MCF 10A (cell line): ENCODE measurements at regions not wholly inside any gene's neighbourhood (a gene's known extent, or its start where the extent isn't known, plus 50 kb on each side); places are given as distances from the start of the nearest gene placed in this dataset.

ENCODE experiments used
- BruUV-seq: library from RNA; stranded (reverse); fragments of 400-500 nt; replicated peaks from 2 replicates; lab custom pipeline; 2021; lab: Mats Ljungman, UMichigan
- CTCF ChIA-PET: fragments of 300-600 bp; sonication (Branson Sonifier 250); formaldehyde crosslinking; extraction: SDS; loops from one replicate; lab custom pipeline; 2021; ENCODE audit warnings: antibody characterized with exemption, inconsistent platforms; lab: Yijun Ruan, JAX
- POLR2A ChIA-PET: fragments of 300-600, 350-650 bp; sonication (Branson Sonifier 250); formaldehyde crosslinking; extraction: SDS; loops from one replicate; lab custom pipeline; 2020; ENCODE audit warnings: antibody characterized with exemption, inconsistent platforms; lab: Yijun Ruan, JAX
- DNase-seq: peaks from one replicate; pipeline ENCODE4 v3.0.0-alpha.2; 2018; ENCODE audit not compliant: unreplicated experiment
- H3K27ac Mint-ChIP-seq: one replicate; pipeline ENCODE4 v1.8.0; 2022; ENCODE audit warnings: mild to moderate bottlenecking, low read depth, mixed read lengths; ENCODE audit not compliant: unreplicated experiment
- H3K27me3 Mint-ChIP-seq: one replicate; pipeline ENCODE4 v1.8.0; 2022; ENCODE audit warnings: mixed read lengths; ENCODE audit not compliant: insufficient read depth, unreplicated experiment
- H3K36me3 Mint-ChIP-seq: one replicate; pipeline ENCODE4 v1.8.0; 2022; ENCODE audit warnings: mild to moderate bottlenecking, moderate library complexity, mixed read lengths; ENCODE audit not compliant: insufficient read depth, unreplicated experiment
- H3K4me1 Mint-ChIP-seq: one replicate; pipeline ENCODE4 v1.8.0; 2022; ENCODE audit warnings: mixed read lengths; ENCODE audit not compliant: insufficient read depth, unreplicated experiment
- H3K4me3 Mint-ChIP-seq: one replicate; pipeline ENCODE4 v1.8.0; 2022; ENCODE audit warnings: mild to moderate bottlenecking, moderate library complexity, mixed read lengths; ENCODE audit not compliant: unreplicated experiment
- H3K9me3 Mint-ChIP-seq: one replicate; pipeline ENCODE4 v1.8.0; 2022; ENCODE audit warnings: mixed read lengths; ENCODE audit not compliant: unreplicated experiment
- CTCF ChIP-seq: fragments of 200-600 bp; IDR thresholded peaks from one replicate; pipeline ENCODE4 v1.8.0; 2022; ENCODE audit warnings: antibody characterized with exemption, mild to moderate bottlenecking; ENCODE audit not compliant: unreplicated experiment
- intact Hi-C: fragments of 100-400 bp; cut with micrococcal nuclease; formaldehyde crosslinking; loops from 2 replicates; pipeline ENCODE4 v1.14.1; 2022

GRCh38 chr1:165060285-165060793, 296.2 kb downstream of the LMX1A start:
- POLR2A ChIA-PET = no interaction called here
- Mint-ChIP-seq H3K9me3 (no peaks in the 10 kb centered on the region), H3K27ac (no peak overlapping the region), H3K27me3 (no peaks in the 10 kb centered on the region), H3K36me3 (no peaks in the 10 kb centered on the region), H3K4me3 (no peak overlapping the region), H3K4me1 (peaks cover 17% of the 10 kb centered on the region)
- intact Hi-C loops = no loop called here
- no TSS peak for BruUV-seq
- CTCF ChIA-PET = interaction anchor here (5.3 kb wide), 1 partner anchor 13 kb away, joined by 33 read pairs; no protein-coding TSS in a partner anchor
- TF ChIP-seq CTCF = no peak
- DNase-seq = peak; percentile 19

- Mint-ChIP-seq H3K9me3 (no peaks in the 10 kb centered on the region), H3K27me3 (no peaks in the 10 kb centered on the region), H3K36me3 (no peaks in the 10 kb centered on the region), H3K4me1 (peaks cover 15% of the 10 kb centered on the region), H3K27ac (no peak overlapping the region), H3K4me3 (no peak overlapping the region)
- intact Hi-C loops = no loop called here
- ChIA-PET CTCF (interaction anchor here (0.7 to 5.3 kb wide), 7 partner anchors 7 to 1657 kb away, joined by 3 to 33 read pairs (median 4); no protein-coding TSS in a partner anchor), POLR2A (interaction anchor here (1.5 kb wide), 1 partner anchor 14 kb away, joined by 3 read pairs; no protein-coding TSS in a partner anchor)
- no TSS peak for BruUV-seq
- no peak for DNase-seq
- TF ChIP-seq CTCF = no peak
Measured at GRCh38 chr1:165057956-165058355, 298.6 kb downstream of the LMX1A start.

- CTCF ChIA-PET = interaction anchor here (5.3 kb wide), 1 partner anchor 16 kb away, joined by 33 read pairs; no protein-coding TSS in a partner anchor
- BruUV-seq = no TSS peak
- TF ChIP-seq CTCF = no peak
- Mint-ChIP-seq H3K27ac (no peak overlapping the region), H3K27me3 (no peaks in the 10 kb centered on the region), H3K4me3 (no peak overlapping the region), H3K4me1 (peaks cover 11% of the 10 kb centered on the region), H3K36me3 (no peaks in the 10 kb centered on the region), H3K9me3 (no peaks in the 10 kb centered on the region)
- POLR2A ChIA-PET = interaction anchor here (0.5 to 1.5 kb wide), 2 partner anchors 15 to 537 kb away, joined by 3 to 4 read pairs; no protein-coding TSS in a partner anchor
- intact Hi-C loops = no loop called here
- peak; percentile 21 for DNase-seq
Measured at GRCh38 chr1:165056914-165057313, 299.6 kb downstream of the LMX1A start.

- POLR2A ChIA-PET = no interaction called here
- intact Hi-C loops = no loop called here
- Mint-ChIP-seq H3K9me3 (no peaks in the 10 kb centered on the region), H3K27ac (no peak overlapping the region), H3K4me3 (no peak overlapping the region), H3K27me3 (peaks cover 2% of the 10 kb centered on the region), H3K36me3 (no peaks in the 10 kb centered on the region), H3K4me1 (peaks cover 11% of the 10 kb centered on the region)
- BruUV-seq = no TSS peak
- CTCF ChIA-PET = no interaction called here
- no peak for TF ChIP-seq CTCF
- no peak for DNase-seq
Measured at GRCh38 chr1:165055581-165055980, 300.9 kb downstream of the LMX1A start.
